GM21717 (cell line): ENCODE measurements at regions not wholly inside any gene's neighbourhood (a gene's known extent, or its start where the extent isn't known, plus 50 kb on each side); places are given as distances from the start of the nearest gene placed in this dataset.

Experiments used
- ATAC-seq: cut with Tn5 transposase; IDR thresholded peaks from one replicate; pipeline ENCODE4 v1.9.1; 2021; ENCODE audit warnings: mild to moderate bottlenecking, moderate library complexity; ENCODE audit not compliant: unreplicated experiment

DNA sequence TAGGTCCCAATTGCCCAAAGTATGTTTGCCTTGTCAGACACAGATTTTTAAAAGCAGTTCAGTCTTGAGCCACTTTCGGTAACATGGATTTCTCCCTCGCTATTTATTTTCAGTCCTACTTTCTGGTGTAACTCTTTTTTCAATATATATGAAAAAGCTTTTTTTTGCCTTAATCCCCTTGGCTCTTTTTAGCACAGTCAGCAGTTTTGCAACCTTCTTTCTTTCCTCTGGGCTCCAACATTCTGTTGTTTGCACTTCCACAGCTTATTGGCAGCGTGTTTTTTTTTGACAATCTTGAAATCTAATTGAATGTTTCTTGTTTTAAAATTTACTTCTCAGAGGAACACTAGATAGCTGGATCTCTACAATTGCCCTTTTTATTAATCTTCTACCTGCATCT lies 429.3 kb upstream of the NBEA start:
- ATAC-seq = no peak

DNA sequence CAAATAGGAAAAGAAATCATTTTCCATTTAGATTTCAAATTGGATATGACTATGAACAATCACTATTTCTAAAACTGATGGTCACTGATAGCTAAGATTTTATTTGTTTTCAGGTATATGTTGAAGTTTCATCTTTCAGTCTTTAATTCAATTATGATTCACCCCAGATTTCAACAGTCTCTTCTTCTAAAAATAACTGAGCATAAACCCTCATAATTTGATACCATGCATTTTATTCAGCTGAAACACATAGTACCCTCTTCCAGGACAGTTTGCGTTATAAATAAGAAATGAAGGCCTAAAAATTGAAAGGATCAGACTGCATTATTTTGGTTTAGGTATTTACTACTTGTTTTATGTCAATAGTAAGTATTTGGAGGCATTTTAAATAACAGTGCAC lies 428.5 kb upstream of the NBEA start:
- no peak for ATAC-seq

DNA sequence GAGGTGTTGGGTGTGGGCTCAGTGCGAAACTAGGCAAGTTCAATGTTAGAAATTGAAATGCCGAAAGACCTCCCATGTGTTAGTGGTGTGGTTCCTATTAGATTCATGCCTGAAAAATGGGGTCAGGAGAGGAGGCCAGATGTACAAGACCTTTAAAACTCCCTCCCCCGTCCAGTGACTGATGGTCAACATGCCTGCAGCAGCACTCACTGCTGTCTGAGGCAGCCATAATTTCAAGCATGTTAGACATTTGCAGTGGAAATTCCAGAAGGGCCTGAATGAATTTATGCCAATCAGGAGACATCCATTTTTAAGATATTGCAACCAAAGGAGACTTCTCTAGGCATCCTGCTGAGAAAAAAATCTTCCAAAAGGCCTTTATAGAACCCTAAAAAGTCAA lies 426.9 kb upstream of the NBEA start:
- no peak for ATAC-seq

DNA sequence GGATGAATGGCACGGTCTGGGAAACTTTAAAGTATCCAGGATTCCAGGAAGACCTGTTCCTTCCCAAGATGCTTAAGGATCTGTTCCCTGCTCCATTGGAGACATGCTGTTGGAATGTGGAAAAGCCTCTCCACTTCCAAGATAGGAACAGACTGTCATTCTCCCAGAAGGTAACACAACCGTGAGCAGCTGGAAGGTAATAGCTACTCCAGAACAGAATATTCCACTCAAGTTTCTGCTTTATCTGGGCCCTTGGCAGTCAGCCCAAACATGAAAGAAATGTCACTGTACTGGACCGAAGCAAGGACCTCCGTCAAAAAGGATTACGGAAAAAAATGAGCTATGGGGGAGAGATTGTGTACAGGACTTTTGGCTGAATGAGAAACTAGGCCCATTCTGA lies 420.9 kb upstream of the NBEA start:
- ATAC-seq = no peak

DNA sequence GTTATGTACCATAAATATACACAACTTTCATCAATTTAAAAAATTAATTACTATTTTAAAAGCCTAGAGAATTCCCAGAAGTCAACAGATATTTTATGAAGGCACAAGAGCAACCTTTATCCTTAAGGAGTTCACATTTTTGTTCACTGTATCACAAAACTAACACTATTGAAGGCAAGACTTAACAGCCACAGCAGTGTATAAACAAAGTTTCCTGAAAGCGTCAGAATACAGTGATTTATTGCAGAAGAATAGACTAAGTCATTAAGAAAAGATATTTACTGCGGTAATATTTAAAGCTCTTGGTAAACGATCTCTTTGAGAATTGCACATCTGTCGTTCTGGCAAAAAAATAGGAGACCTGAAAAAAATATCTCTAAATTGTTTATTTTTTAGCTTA lies 419.3 kb upstream of the NBEA start:
- ATAC-seq = no peak

DNA sequence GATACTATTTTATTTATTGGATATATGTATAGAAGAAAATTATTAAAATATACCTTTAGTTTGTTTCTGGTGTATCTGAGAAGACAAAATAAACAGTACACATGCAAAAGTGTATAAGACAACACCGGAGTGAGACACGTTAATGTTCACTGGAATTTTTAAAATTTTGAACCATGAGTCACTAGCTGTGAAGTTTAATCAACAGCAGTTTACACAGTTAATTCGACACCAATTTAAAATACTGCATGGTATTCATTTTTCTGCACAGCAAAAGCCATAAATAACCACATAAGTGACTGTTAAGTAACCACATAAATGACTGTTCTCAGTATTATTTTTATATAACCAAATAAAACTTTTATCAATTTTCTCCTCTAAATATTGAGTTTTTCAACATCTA lies 418.7 kb upstream of the NBEA start:
- no peak for ATAC-seq

DNA sequence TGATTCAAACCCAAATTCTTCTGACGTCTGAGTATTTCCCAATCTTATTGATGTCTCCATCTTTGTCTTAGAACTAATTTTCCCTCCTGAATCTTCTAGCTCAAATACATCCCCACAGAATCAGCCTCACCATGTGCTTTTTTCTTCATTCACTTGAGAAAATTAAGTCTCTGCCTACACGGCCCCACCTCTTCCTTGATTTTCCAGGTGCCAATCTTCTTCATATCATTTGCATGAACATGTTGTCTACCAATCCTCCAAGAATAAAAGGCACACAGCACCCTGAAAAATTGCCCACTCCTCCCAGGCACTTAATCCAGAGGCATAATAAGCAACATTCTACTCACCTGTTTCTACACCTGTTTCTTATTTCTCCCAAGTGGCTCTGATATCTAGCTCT lies 408.1 kb upstream of the NBEA start:
- no peak for ATAC-seq

DNA sequence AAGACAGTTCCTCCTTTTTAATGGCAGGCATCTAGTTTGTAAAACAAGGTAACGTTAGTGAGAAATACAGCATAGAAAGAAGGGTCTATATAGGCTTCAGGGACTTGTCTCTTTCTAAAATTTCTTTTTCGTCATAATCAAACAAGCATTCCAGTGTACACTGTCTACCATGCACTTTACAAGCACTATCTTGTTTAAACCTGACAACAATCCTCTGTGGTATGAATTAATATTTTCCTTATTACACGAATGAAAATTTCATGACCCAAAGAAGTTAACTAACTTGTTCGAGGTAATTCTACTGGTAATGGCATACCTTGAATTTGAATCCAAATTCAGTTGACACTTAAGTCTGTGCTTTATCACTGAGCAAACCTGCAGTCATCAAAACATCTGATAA lies 399.7 kb upstream of the NBEA start:
- no peak for ATAC-seq

DNA sequence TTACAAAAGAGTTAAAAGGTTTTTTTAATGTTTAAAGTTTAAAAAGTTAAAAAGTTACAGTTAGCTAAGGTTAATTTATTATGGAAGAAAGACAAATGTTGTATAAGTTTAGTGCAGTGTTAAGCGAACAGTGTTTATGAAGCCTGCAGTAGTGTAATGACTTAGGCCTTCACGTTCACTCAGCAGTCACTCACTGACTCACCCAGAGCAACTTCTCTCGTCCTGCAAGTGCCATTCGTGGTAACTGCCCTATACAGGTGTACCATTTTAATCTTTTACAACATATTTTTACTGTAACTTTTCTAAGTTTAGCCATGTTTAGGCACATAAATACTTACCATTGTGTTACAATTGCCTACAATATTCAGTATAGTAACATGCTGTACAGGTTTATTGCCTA lies 398.2 kb upstream of the NBEA start:
- ATAC-seq = no peak

DNA sequence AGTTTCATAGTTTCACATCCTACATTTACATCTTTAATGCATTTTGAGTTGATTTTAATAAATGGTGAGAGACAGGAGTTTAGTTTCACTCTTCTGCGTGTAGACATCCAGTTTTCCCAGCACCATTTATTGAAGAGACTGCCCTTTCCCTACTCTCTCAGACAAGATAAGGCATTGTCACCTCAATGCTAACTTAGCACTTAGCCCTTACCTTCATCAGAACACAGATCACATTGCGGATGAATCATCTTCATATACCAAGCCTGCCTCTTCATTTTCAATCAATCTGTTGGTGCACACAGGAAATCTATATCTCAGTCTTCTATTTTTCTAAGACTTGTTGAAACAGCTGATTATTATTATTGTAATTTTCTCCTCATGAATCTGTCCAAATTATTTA lies 396.6 kb upstream of the NBEA start:
- no peak for ATAC-seq

DNA sequence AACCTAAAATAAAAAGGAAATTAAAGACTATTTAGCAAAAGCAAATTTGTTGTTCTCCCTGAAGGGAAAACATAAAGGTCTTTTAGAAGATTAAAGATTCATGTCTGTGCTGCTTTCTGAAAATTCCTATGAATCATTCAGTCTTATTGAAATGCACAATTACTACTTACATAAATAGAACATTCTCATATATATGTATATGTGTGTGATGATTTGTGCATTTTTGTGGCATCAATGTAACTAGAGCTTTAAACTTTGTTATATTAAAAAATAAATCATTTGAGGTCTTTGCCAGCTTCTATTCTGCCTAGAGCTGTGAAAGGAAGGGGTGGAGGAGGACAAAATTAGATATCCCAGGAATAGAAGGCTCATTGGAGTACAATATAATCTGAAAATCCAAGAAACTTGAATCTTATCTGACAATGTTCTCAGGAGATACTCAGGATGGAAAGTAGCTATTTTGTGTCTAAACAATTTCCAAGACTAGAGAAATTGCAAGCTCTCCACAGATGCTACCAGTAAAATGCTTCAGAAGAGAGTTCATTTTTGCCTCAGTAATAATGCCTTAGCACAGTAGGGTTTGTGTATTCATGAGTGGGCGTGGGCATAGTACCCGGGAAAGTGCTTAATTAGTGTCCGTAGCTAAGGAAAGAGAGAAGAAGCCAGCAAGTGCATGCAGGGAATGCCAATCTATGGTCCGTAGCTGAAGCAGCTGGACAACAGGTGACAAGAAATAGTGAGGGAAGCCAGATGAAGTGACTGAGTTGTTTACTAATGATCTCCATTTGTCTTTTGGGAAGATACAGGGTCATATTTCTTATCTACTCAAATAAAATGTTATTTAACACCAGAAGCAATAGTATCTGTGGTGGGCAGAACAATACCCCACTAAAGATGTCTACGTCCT lies 395.5 kb upstream of the NBEA start:
- ATAC-seq = no peak

DNA sequence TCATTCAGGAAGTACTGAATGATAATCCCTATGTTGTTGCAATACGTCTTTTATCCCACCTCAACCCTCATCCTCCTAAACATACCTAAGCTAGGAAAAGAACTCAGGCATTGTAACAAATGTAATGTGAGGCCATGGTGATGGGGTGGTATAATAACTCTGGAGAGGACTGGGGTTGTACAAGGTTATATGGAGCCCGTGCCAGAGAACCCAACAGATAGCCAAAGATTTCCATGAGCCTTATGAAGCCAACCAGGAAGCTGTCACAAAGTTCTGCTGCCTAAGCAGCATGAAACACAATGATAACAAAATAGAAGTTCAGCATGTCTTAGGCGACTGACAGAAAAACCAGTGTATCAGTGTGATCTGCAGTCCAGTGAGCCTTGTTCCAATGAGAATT lies 394.1 kb upstream of the NBEA start:
- ATAC-seq = no peak

DNA sequence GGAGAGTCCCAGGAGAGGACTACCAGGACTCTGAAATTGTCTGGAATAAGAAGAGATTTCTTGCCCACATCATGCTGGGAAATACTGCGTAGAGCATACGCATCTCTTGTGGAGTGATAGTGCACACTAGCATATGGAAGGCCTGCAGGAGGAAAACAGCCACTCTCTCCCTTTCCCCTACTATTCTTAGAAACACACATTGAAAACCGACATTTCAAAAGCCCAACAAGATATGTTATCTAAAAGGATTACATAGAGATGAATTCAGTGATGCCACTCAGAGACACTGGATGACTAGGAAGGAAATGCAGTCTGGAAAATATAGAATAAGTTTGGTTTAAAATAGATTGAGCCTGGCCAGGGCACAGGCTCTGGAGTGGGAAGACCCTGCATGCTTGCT lies 388.7 kb upstream of the NBEA start:
- no peak for ATAC-seq

DNA sequence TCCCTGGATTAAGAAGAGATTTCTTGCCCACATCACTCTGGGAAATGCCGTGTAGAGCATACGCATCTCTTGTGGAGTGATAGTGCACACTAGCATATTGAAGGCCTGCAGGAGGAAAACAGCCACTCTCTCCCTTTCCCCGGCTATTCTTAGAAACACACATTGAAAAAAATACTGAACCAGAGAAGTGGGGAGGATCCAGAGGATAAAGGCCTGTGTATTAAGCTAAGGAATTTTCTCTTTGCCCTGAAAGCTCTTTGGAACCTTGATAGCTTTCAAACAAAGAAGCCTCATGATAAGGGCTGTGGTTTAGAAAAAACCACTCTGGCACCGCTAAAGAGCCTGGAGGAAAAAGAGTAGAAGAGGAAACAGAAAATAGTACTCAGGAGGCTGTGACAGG lies 386.1 kb upstream of the NBEA start:
- ATAC-seq = no peak

DNA sequence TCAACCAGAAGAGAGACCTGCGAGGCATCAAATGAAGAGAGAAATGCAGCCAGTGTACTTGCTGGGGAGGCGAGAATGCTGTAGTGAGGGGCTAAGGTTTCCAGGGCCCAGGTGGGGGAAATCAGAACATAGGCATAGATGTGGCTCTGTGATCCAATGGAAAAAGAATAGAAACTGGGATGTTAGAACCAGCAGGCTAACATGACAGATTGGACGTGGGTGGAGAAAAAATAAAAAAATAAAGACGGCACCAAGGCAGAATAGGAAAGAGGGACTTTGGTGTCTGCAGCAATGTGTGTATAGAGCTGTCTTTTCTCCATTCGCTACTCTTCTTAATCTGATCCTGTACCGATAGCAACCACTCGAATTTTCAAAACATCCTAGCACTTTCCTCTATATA lies 381.0 kb upstream of the NBEA start:
- ATAC-seq = no peak

DNA sequence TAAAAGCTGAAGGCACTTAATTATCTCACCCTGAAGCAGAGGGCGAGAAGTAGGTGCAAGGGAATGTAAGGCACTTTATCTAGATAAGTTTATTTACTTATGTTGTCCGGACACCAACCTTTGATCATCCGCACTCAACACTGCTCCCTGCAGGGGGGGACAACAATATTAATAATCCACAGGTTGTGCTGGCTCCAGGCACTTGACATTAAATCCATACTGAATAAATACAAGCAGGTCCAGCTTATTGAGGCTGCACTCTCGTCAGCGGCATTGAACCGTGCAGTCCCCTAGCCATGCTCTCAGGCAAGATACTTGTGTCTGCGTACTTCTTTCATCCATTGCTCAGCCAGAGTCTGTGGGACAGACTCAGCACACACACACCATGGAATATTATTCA lies 374.5 kb upstream of the NBEA start:
- ATAC-seq = no peak

DNA sequence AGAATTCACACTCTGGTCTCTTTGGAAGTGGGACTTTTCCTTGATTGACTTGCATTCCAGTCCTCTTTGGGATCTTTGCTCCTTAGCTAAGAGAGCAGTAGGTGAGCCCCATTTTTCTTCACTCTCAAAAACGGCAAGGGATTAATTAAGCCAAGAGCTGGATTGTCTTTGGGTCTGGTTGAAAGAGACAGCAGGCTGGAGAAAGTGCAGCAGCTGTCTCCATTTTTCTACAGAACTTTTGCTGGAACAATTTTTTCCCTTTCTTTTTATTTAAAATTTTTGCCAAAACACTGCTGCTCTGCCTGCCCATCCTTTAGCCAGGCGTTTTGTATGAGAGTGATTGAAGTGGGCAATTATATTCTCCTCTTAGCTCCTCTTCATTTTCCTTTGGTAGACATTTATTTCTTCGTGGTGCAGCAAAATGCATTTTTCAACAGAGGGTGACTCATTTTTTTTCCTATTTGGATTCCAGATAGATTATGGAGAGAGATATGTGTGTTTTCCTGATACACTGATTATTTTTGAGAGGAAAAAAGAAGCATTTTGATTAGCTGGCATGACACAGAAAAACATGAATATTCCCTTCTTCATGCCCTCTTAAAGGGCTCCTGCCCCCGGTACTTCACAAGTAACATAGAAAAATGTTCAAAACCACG lies 371.2 kb upstream of the NBEA start:
- no peak for ATAC-seq

DNA sequence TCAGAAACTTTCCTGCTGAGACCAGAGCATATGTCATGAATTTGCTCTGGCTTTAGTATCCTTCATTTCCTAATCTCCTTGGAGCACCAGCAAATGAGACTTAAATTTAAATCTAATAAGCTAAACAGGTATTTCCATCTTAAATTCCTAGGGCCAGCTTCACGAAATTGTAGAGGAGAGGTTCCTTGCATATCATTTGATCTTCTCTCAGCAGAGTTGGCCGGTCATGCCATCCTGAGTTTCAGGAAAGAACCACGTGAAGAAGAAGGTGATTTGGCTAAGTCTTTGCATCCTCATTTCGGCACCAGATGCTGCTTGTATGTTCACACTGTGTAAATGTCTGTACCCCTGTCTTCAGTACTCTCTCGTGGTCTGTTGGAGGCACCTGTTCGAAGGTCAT lies 370.4 kb upstream of the NBEA start:
- no peak for ATAC-seq

DNA sequence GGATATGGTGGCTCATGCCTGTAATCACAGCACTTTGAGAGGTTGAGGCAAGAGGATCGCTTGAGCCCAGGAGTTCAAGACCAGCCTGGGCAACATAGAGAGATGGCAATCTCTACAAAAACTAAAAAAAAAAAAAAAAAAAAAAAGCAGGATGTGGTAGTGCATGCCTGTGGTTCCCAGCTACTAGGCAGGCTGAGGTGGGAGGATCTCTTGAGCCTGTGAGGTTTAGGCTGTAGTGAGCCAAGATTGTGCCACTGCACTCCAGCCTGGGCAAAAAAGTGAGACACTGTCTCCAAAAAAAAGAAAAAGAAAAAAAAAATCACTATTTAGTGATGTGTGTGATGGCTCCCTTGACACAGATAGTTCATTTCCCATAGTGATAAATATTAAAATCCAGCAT lies 365.0 kb upstream of the NBEA start:
- ATAC-seq = no peak

DNA sequence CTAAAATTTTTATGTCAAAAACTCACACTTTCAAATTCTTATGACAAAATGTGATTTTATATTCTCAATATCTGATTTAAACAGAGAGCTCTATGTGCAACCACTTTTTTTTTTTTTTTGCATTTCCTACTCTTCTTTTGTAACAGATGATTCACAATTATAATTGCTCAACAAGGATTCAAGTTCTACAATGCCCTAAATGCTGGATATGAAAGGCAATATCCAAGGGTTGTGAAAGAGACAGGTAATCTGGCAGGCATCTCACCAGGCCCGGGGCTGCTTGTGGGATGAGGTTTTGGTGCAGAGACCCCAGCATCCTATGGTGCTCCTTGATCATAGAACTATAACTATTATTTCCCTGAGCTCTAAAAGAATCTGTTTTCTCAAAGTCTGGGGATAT lies 363.6 kb upstream of the NBEA start:
- no peak for ATAC-seq

DNA sequence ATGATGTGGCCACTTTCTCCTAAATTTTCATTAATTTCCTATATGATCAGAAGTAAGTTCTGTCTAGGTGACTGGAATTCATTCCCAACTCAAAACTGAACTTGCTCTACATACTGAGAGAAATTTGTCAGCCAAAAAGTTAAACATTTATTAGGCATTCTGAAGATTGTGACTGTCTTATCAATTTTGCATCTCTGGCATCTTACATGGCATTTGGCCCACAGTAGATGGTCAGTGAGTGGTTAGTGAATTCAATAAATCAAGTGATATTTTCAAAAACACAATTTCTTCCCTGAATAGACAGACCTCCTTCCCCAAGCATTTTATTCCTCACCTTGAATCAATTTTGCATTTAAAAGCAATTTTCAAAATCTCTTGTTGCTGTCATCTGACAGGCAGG lies 363.2 kb upstream of the NBEA start:
- no peak for ATAC-seq

DNA sequence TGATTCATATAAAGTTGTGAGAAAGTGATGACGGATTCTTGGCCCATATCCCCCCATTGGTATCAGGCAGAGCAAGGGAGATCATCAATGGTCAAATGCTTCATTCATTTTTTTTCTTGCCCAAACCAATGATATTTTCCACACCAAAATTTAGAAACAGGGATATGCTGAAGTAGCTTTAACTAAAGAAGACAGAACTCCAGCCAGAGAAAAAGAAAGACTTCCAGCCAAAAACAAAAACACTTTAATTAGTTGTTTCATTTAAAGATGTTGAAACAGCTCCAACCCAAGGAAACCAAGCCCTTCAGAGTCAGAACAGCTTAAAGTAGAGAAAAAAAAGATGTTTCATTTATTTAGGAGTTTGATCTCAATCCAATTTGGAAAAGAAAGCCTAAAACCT lies 358.9 kb upstream of the NBEA start:
- no peak for ATAC-seq

DNA sequence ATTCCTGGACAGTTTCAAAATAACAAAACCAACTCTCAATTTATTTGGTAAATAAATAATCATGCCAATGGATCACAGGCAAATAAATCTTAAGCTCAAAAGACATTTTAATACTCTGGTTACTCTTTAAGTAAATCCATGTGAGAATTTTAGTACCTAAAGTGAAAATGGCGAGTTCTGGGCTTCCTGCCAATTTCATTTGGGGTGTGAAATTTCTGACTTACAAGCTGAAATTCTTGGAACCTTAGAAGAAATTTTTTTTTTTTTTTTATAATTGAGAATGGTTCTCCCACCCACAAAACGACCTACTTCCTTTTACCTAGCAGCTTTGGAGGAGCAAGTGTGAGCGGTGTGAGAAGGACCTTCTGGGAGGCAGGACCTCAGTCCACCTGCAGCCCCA lies 354.5 kb upstream of the NBEA start:
- no peak for ATAC-seq
